Vagina (tissue), 2 donors: ENCODE measurements at regions not wholly inside any gene's neighbourhood (a gene's known extent, or its start where the extent isn't known, plus 50 kb on each side); places are given as distances from the start of the nearest gene placed in this dataset.

Experiments
- DNase-seq, 2 donors: peaks; one replicate each; pipeline ENCODE4 v3.0.0-alpha.2; 2017; ENCODE audit errors: extremely low spot score in 2 of 2
- H3K27ac ChIP-seq: fragments of 200-600 bp; sonication (generic); one replicate; pipeline ENCODE4 v1.5.1; 2019
- H3K27me3 ChIP-seq: fragments of 200-600 bp; sonication (generic); one replicate; pipeline ENCODE4 v1.5.1; 2019
- H3K36me3 ChIP-seq, 2 donors: fragments of 200-600 bp; sonication (generic); one replicate each; pipeline ENCODE4 v1.5.1; 2017 to 2019
- H3K4me1 ChIP-seq: fragments of 200-600 bp; sonication (generic); one replicate; pipeline ENCODE4 v1.5.1; 2019
- H3K4me3 ChIP-seq, 2 donors: fragments of 200-600 bp; sonication (generic); 1 replicate in 1 of 2; 2 replicates in 1 of 2; pipeline ENCODE4 v1.5.1; 2016 to 2019
- H3K9me3 ChIP-seq: fragments of 200-600 bp; sonication (generic); one replicate; pipeline ENCODE4 v1.5.1; 2019
- CTCF ChIP-seq, 3 experiments: fragments of 450-650 bp in 2 of 3; fragments of 200-600 bp in 1 of 3; sonication (generic) in 1 of 3; IDR thresholded peaks; one replicate each; pipeline ENCODE4 v1.5.1; 2017 to 2019; ENCODE audit warnings: antibody characterized with exemption in 3 of 3, mild to moderate bottlenecking in 2 of 3, moderate library complexity in 2 of 3
- POLR2A ChIP-seq, 2 donors: fragments of 450-650 bp; IDR thresholded peaks; one replicate each; pipeline ENCODE4 v1.6.1; 2017; ENCODE audit warnings: antibody characterized with exemption in 2 of 2, mild to moderate bottlenecking in 2 of 2, moderate library complexity in 2 of 2
- POLR2AphosphoS5 ChIP-seq, 2 donors: sonication (generic); formaldehyde crosslinking; IDR thresholded peaks; one replicate each; pipeline ENCODE4 v1.9.0; 2017; ENCODE audit warnings: antibody characterized with exemption in 2 of 2, mild to moderate bottlenecking in 2 of 2, low read depth in 1 of 2; ENCODE audit not compliant: insufficient read depth in 1 of 2
- intact Hi-C: fragments of 100-400 bp; cut with DNase I; formaldehyde crosslinking; loops from one replicate; pipeline ENCODE4 v1.15.1; 2023

- H3K27me3 ChIP-seq = no peaks in the 10 kb centered on the region
- H3K4me3 ChIP-seq = no peak overlapping the region
- H3K36me3 ChIP-seq = no peaks in the 10 kb centered on the region
- intact Hi-C loops = no loop called here
- no peak for DNase-seq
- H3K9me3 ChIP-seq = no peaks in the 10 kb centered on the region
- no peak overlapping the region for H3K27ac ChIP-seq
- no peaks in the 10 kb centered on the region for H3K4me1 ChIP-seq
- TF ChIP-seq CTCF (IDR thresholded peaks at IDR 0.05) (no peak), POLR2AphosphoS5 (IDR thresholded peaks at IDR 0.05; ENCODE audit: insufficient read depth in 1 of 2, low read depth in 1 of 2) (no peak), POLR2A (IDR thresholded peaks at IDR 0.05) (no peak)
Measured at GRCh38 chr5:155989879-155990278, 337.1 kb upstream of the SGCD start.

- Histone ChIP-seq H3K9me3 (no peaks in the 10 kb centered on the region), H3K36me3 (no peaks in the 10 kb centered on the region), H3K27ac (no peak overlapping the region), H3K27me3 (no peaks in the 10 kb centered on the region), H3K4me3 (no peak overlapping the region), H3K4me1 (no peaks in the 10 kb centered on the region)
- DNase-seq = no peak
- TF ChIP-seq POLR2AphosphoS5 (IDR thresholded peaks at IDR 0.05; ENCODE audit: insufficient read depth in 1 of 2, low read depth in 1 of 2) (no peak), CTCF (IDR thresholded peaks at IDR 0.05) (no peak), POLR2A (IDR thresholded peaks at IDR 0.05) (no peak)
- intact Hi-C loops = no loop called here
Measured at GRCh38 chr5:155996123-155996522, 330.8 kb upstream of the SGCD start.

DNA sequence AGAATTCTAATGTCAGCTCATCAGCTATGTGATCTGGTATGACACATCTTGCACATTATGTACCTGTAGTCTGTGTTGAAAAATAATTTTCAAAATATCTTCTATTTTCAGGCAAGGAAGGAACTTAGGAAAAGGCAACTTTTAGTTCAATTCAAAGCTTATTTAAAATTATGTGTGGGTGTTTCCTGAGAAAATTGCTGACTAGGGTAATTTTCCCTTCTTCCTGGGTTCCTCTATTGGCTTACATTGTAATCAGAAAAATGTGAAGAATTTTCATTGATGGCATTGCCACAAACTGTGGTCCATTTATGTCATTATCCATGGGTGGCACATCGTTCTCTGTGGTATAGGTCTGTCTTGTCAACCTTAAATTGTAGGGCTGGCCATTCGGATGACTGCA lies 328.7 kb upstream of the SGCD start:
- no peaks in the 10 kb centered on the region for H3K9me3 ChIP-seq
- H3K4me1 ChIP-seq = no peaks in the 10 kb centered on the region
- DNase-seq = no peak
- no peaks in the 10 kb centered on the region for H3K27me3 ChIP-seq
- TF ChIP-seq POLR2A (IDR thresholded peaks at IDR 0.05) (no peak), POLR2AphosphoS5 (IDR thresholded peaks at IDR 0.05; ENCODE audit: insufficient read depth in 1 of 2, low read depth in 1 of 2) (no peak), CTCF (IDR thresholded peaks at IDR 0.05) (no peak)
- H3K4me3 ChIP-seq = no peak overlapping the region
- no peaks in the 10 kb centered on the region for H3K36me3 ChIP-seq
- intact Hi-C loops = no loop called here
- H3K27ac ChIP-seq = no peak overlapping the region

GRCh38 chr5:156000115-156000514 lies 326.8 kb upstream of the SGCD start:
- no peak for DNase-seq
- TF ChIP-seq POLR2AphosphoS5 (IDR thresholded peaks at IDR 0.05; ENCODE audit: insufficient read depth in 1 of 2, low read depth in 1 of 2) = no peak
- no peak for TF ChIP-seq CTCF (IDR thresholded peaks at IDR 0.05)
- no peak for TF ChIP-seq POLR2A (IDR thresholded peaks at IDR 0.05)

DNA sequence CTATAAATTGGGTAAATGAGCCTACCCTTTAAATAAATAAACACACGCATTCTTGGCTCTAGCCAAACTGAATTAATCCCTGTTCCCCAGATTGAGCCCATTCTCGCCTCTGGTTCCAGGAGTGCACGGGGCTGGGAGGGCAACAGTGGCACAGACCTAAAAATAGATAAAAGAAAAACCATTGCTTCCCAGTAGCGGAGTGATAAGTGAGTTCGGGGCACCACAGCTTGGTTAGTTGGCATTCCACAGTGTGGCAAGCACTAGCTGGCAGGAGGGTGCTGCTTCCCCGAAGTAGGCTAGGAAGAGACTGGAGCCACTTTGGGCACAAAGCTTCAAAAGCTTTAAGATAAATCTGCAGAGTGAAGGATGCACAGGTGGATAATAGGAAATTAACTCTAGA lies 322.2 kb upstream of the SGCD start:
- H3K9me3 ChIP-seq = no peaks in the 10 kb centered on the region
- no peaks in the 10 kb centered on the region for H3K4me1 ChIP-seq
- DNase-seq = no peak
- no peak for TF ChIP-seq POLR2A (IDR thresholded peaks at IDR 0.05)
- TF ChIP-seq CTCF (IDR thresholded peaks at IDR 0.05) = no peak
- H3K4me3 ChIP-seq = no peak overlapping the region
- intact Hi-C loops = no loop called here
- H3K27ac ChIP-seq = no peak overlapping the region
- H3K36me3 ChIP-seq = no peaks in the 10 kb centered on the region
- no peaks in the 10 kb centered on the region for H3K27me3 ChIP-seq

More at GRCh38 chr5:156000115-156000514, 326.8 kb upstream of the SGCD start:
- Histone ChIP-seq H3K9me3 (no peaks in the 10 kb centered on the region), H3K27me3 (no peaks in the 10 kb centered on the region), H3K27ac (no peak overlapping the region), H3K36me3 (no peaks in the 10 kb centered on the region), H3K4me3 (no peak overlapping the region), H3K4me1 (no peaks in the 10 kb centered on the region)
- intact Hi-C loops = no loop called here
